IMR-90 (cell line): ENCODE measurements at regions not wholly inside any gene's neighbourhood (a gene's known extent, or its start where the extent isn't known, plus 50 kb on each side); places are given as distances from the start of the nearest gene placed in this dataset.

Experiments used
- ATAC-seq: fragments of 200-7000 bp; cut with Tn5 transposase; 2 replicates; pipeline ENCODE4 v1.9.1; 2020; ENCODE audit warnings: low read depth, mild to moderate bottlenecking, moderate library complexity
- BruUV-seq: library from RNA; stranded (reverse); fragments of 400-500 nt; replicated peaks from 2 replicates; lab custom pipeline; 2021; lab: Mats Ljungman, UMichigan
- CTCF ChIA-PET: fragments of 300-600 bp; formaldehyde crosslinking; extraction: SDS; loops from one replicate; lab custom pipeline; 2021; ENCODE audit warnings: antibody characterized with exemption; lab: Yijun Ruan, JAX
- POLR2A ChIA-PET: fragments of 300-600 bp; sonication (Branson Sonifier 250); formaldehyde crosslinking; loops from one replicate; lab custom pipeline; 2022; ENCODE audit warnings: antibody characterized with exemption; ENCODE audit not compliant: unreplicated experiment; lab: Charles Lee
- DNase-seq: peaks from one replicate; pipeline ENCODE4 v3.0.0; 2013
- H2AFZ ChIP-seq: replicated peaks from 2 replicates; pipeline ENCODE3; 2013; ENCODE audit warnings: low read length, mild to moderate bottlenecking; ENCODE audit not compliant: poor library complexity
- H2AK5ac ChIP-seq: 2 replicates; pipeline ENCODE4 v1.6.1; 2013; ENCODE audit warnings: low read depth, low read length, inconsistent platforms
- H2AK9ac ChIP-seq: replicated peaks from 2 replicates; pipeline ENCODE3; 2013; ENCODE audit warnings: mild to moderate bottlenecking, low read depth, low read length, moderate library complexity; ENCODE audit not compliant: poor library complexity
- H2BK120ac ChIP-seq: 2 replicates; pipeline ENCODE4 v1.6.1; 2013; ENCODE audit warnings: low read depth, low read length, inconsistent platforms
- H2BK15ac ChIP-seq: 3 replicates; pipeline ENCODE4 v1.6.1; 2013; ENCODE audit warnings: low read depth, low read length, inconsistent platforms
- H2BK20ac ChIP-seq: 2 replicates; pipeline ENCODE4 v1.6.1; 2013; ENCODE audit warnings: low read depth, mild to moderate bottlenecking, inconsistent platforms, low read length, moderate library complexity
- H2BK5ac ChIP-seq: 2 replicates; pipeline ENCODE4 v1.6.1; 2013; ENCODE audit warnings: mild to moderate bottlenecking, low read depth, low read length, inconsistent platforms; ENCODE audit not compliant: poor library complexity, severe bottlenecking
- H3K14ac ChIP-seq: replicated peaks from 2 replicates; pipeline ENCODE4 v1.6.1; 2013; ENCODE audit warnings: low read depth, low read length, inconsistent platforms
- H3K18ac ChIP-seq: 2 replicates; pipeline ENCODE4 v1.6.1; 2013; ENCODE audit warnings: low read depth, low read length, control low read depth
- H3K23ac ChIP-seq: 2 replicates; pipeline ENCODE4 v1.6.1; 2013; ENCODE audit warnings: low read depth, low read length, inconsistent platforms
- H3K27ac ChIP-seq: 2 replicates; pipeline ENCODE4 v1.5.1; 2013; ENCODE audit warnings: mild to moderate bottlenecking, control low read depth, low read length; ENCODE audit not compliant: insufficient read depth
- H3K27me3 ChIP-seq: 2 replicates; pipeline ENCODE4 v1.6.1; 2013; ENCODE audit warnings: low read length; ENCODE audit not compliant: control insufficient read depth, insufficient read depth
- H3K36me3 ChIP-seq: 2 replicates; pipeline ENCODE4 v1.6.1; 2013; ENCODE audit warnings: low read length, mixed read lengths; ENCODE audit not compliant: control insufficient read depth, insufficient read depth
- H3K4ac ChIP-seq: 2 replicates; pipeline ENCODE4 v1.6.1; 2013; ENCODE audit warnings: low read depth, low read length, inconsistent platforms
- H3K4me1 ChIP-seq: 2 replicates; pipeline ENCODE4 v1.6.1; 2013; ENCODE audit warnings: low read length, mixed read lengths; ENCODE audit not compliant: control insufficient read depth, insufficient read depth
- H3K4me2 ChIP-seq: 2 replicates; pipeline ENCODE4 v1.6.1; 2013; ENCODE audit warnings: low read depth, mild to moderate bottlenecking, control low read depth, low read length, moderate library complexity
- H3K4me3 ChIP-seq: 2 replicates; pipeline ENCODE4 v1.5.1; 2013; ENCODE audit warnings: low read depth, mild to moderate bottlenecking, control low read depth, low read length, moderate library complexity; ENCODE audit not compliant: insufficient read depth
- H3K56ac ChIP-seq: 2 replicates; pipeline ENCODE4 v1.6.1; 2013; ENCODE audit warnings: low read length, inconsistent platforms; ENCODE audit not compliant: insufficient read depth; ENCODE audit errors: extremely low read depth
- H3K79me1 ChIP-seq, 2 experiments: 2 replicates each; pipeline ENCODE4 v1.6.1; 2013; ENCODE audit warnings: low read length in 2 of 2, inconsistent platforms in 1 of 2, low read depth in 1 of 2
- H3K9ac ChIP-seq: 2 replicates; pipeline ENCODE4 v1.6.1; 2013; ENCODE audit warnings: low read depth, low read length, control low read depth
- H3K9me1 ChIP-seq: 2 replicates; pipeline ENCODE4 v1.6.1; 2013; ENCODE audit warnings: low read length, inconsistent platforms; ENCODE audit not compliant: insufficient read depth
- H3K9me3 ChIP-seq: 2 replicates; pipeline ENCODE4 v1.6.1; 2013; ENCODE audit warnings: low read length; ENCODE audit not compliant: control insufficient read depth, insufficient read depth
- H4K20me1 ChIP-seq: 2 replicates; pipeline ENCODE4 v1.6.1; 2013; ENCODE audit warnings: low read length, inconsistent platforms; ENCODE audit not compliant: insufficient read depth
- H4K5ac ChIP-seq: 2 replicates; pipeline ENCODE4 v1.6.1; 2013; ENCODE audit warnings: mild to moderate bottlenecking, low read depth, low read length, control low read depth
- H4K8ac ChIP-seq, 2 experiments: 2 replicates each; pipeline ENCODE4 v1.6.1; 2013; ENCODE audit warnings: low read depth in 2 of 2, low read length in 2 of 2, control low read depth in 1 of 2, inconsistent platforms in 1 of 2
- H4K91ac ChIP-seq: 2 replicates; pipeline ENCODE4 v1.6.1; 2013; ENCODE audit warnings: low read depth, low read length, inconsistent platforms; ENCODE audit not compliant: insufficient read depth
- BHLHE40 ChIP-seq: fragments of 150-350 bp; IDR thresholded peaks from 2 replicates; pipeline ENCODE4 v1.6.1; 2016; ENCODE audit warnings: mild to moderate bottlenecking, low read depth, low read length
- CEBPB ChIP-seq: IDR thresholded peaks from 2 replicates; pipeline ENCODE4 v1.6.1; 2012; ENCODE audit warnings: low read depth, low read length, improper control_type of control experiment
- CHD1 ChIP-seq: IDR thresholded peaks from 2 replicates; pipeline ENCODE4 v1.6.1; 2012; ENCODE audit warnings: low read depth, low read length, improper control_type of control experiment
- MAFK ChIP-seq: IDR thresholded peaks from 2 replicates; pipeline ENCODE4 v1.6.1; 2012; ENCODE audit warnings: low read depth, low read length, improper control_type of control experiment
- MXI1 ChIP-seq: IDR thresholded peaks from 2 replicates; pipeline ENCODE4 v1.6.1; 2012; ENCODE audit warnings: low read depth, mild to moderate bottlenecking, low read length, moderate library complexity, borderline replicate concordance
- POLR2A ChIP-seq: IDR thresholded peaks from 2 replicates; pipeline ENCODE4 v1.6.1; 2012; ENCODE audit warnings: mild to moderate bottlenecking, low read depth, low read length
- RAD21 ChIP-seq: IDR thresholded peaks from 2 replicates; pipeline ENCODE4 v1.6.1; 2012; ENCODE audit warnings: low read length, improper control_type of control experiment
- RCOR1 ChIP-seq: IDR thresholded peaks from 2 replicates; pipeline ENCODE4 v1.6.1; 2012; ENCODE audit warnings: mild to moderate bottlenecking, low read length, improper control_type of control experiment; ENCODE audit not compliant: insufficient replicate concordance
- dilution Hi-C: fragments of 300-500 bp; cut with HindIII; formaldehyde crosslinking; loops from one replicate; pipeline ENCODE4 v1.14.3; 2018; ENCODE audit warnings: low sequenced_read_pairs; ENCODE audit not compliant: unreplicated experiment
- in situ Hi-C: fragments of 300-500 bp; cut with MboI; formaldehyde crosslinking; loops from 3 replicates; pipeline ENCODE4 v1.14.3; 2019; ENCODE audit warnings: low sequenced_read_pairs, inconsistent platforms, mixed read lengths
- intact Hi-C: fragments of 100-400 bp; cut with micrococcal nuclease; formaldehyde crosslinking; loops from 2 replicates; pipeline ENCODE4 v1.10.0; 2022
- TF ChIP-seq, protein P1 (sequence below): fragments of 150-350 bp; IDR thresholded peaks from 2 replicates; pipeline ENCODE4 v1.6.1; 2017; ENCODE audit warnings: mild to moderate bottlenecking, antibody characterized with exemption, low read length, low read depth
- TF ChIP-seq, protein P2 (sequence below): fragments of 150-350 bp; IDR thresholded peaks from 2 replicates; pipeline ENCODE4 v1.6.1; 2016; ENCODE audit warnings: low read depth, mild to moderate bottlenecking, low read length, moderate library complexity, borderline replicate concordance
- TF ChIP-seq, protein P3 (sequence below): conservative IDR thresholded peaks from 2 replicates; pipeline ENCODE4 v1.5.1; 2012; ENCODE audit warnings: mild to moderate bottlenecking, low read depth, low read length, improper control_type of control experiment

DNA sequence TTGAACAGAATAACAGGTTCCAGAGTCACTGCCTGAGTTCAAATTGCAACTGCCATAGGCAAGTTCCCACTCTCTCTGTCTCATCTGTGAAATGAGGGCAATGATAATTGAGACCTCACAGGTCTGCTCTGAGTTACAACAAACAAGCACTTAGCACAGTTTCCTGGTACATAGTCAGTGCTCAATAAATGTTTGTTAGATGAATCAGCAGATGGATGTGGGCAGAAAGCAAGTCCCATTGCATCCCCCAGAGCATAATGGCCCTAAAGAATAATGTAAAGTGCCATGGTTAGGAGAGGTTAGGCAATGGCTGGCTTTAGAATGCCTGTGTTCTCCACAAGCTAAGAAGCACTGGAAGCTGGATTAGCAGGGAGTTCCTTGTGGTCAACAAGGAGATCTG, 136.5 kb upstream of the LARP1 start:
- no TSS peak for BruUV-seq
- no peak overlapping the region for H3K27ac ChIP-seq
- H2BK120ac ChIP-seq, result no peak overlapping the region
- no peak overlapping the region for H3K18ac ChIP-seq
- no peaks in the 10 kb centered on the region for H3K9me1 ChIP-seq
- ChIA-PET CTCF (no interaction called here), POLR2A (no interaction called here)
- no peak overlapping the region for H2BK5ac ChIP-seq
- ATAC-seq (no peak), DNase-seq (no peak)
- TF ChIP-seq RCOR1 (no peak), MXI1 (no peak), POLR2A (no peak), CHD1 (no peak), MAFK (no peak), BHLHE40 (no peak), CEBPB (no peak), RAD21 (no peak)
- TF ChIP-seq, protein P1, sequence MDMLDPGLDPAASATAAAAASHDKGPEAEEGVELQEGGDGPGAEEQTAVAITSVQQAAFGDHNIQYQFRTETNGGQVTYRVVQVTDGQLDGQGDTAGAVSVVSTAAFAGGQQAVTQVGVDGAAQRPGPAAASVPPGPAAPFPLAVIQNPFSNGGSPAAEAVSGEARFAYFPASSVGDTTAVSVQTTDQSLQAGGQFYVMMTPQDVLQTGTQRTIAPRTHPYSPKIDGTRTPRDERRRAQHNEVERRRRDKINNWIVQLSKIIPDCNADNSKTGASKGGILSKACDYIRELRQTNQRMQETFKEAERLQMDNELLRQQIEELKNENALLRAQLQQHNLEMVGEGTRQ, result no peak
- TF ChIP-seq, protein P2, sequence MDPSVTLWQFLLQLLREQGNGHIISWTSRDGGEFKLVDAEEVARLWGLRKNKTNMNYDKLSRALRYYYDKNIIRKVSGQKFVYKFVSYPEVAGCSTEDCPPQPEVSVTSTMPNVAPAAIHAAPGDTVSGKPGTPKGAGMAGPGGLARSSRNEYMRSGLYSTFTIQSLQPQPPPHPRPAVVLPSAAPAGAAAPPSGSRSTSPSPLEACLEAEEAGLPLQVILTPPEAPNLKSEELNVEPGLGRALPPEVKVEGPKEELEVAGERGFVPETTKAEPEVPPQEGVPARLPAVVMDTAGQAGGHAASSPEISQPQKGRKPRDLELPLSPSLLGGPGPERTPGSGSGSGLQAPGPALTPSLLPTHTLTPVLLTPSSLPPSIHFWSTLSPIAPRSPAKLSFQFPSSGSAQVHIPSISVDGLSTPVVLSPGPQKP, result no peak
- TF ChIP-seq, protein P3, sequence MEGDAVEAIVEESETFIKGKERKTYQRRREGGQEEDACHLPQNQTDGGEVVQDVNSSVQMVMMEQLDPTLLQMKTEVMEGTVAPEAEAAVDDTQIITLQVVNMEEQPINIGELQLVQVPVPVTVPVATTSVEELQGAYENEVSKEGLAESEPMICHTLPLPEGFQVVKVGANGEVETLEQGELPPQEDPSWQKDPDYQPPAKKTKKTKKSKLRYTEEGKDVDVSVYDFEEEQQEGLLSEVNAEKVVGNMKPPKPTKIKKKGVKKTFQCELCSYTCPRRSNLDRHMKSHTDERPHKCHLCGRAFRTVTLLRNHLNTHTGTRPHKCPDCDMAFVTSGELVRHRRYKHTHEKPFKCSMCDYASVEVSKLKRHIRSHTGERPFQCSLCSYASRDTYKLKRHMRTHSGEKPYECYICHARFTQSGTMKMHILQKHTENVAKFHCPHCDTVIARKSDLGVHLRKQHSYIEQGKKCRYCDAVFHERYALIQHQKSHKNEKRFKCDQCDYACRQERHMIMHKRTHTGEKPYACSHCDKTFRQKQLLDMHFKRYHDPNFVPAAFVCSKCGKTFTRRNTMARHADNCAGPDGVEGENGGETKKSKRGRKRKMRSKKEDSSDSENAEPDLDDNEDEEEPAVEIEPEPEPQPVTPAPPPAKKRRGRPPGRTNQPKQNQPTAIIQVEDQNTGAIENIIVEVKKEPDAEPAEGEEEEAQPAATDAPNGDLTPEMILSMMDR, result no peak
- H3K36me3 ChIP-seq, result no peaks in the 10 kb centered on the region
- no peak overlapping the region for H2AK5ac ChIP-seq
- H3K23ac ChIP-seq, result no peak overlapping the region
- in situ Hi-C loops (loop anchor here (10.0 kb wide), 1 partner anchor 544 kb away; no protein-coding TSS in a partner anchor), intact Hi-C loops (no loop called here), dilution Hi-C loops (no loop called here)
- H3K79me1 ChIP-seq, result no peaks in the 10 kb centered on the region
- H4K5ac ChIP-seq, result no peak overlapping the region
- no peak overlapping the region for H2AK9ac ChIP-seq
- H2AFZ ChIP-seq, result no peak overlapping the region
- no peak overlapping the region for H3K9ac ChIP-seq
- H3K56ac ChIP-seq, result no peak overlapping the region
- no peak overlapping the region for H4K91ac ChIP-seq
- no peak overlapping the region for H3K4me3 ChIP-seq
- no peak overlapping the region for H4K8ac ChIP-seq
- H3K4me1 ChIP-seq, result no peaks in the 10 kb centered on the region
- H3K27me3 ChIP-seq, result peaks cover 27% of the 10 kb centered on the region
- H3K9me3 ChIP-seq, result no peaks in the 10 kb centered on the region
- H2BK20ac ChIP-seq, result no peak overlapping the region
- no peak overlapping the region for H3K4ac ChIP-seq
- no peak overlapping the region for H2BK15ac ChIP-seq
- no peaks in the 10 kb centered on the region for H4K20me1 ChIP-seq
- no peak overlapping the region for H3K14ac ChIP-seq
- no peak overlapping the region for H3K4me2 ChIP-seq
